AG04449 (cell line): ENCODE measurements at regions not wholly inside any gene's neighbourhood (a gene's known extent, or its start where the extent isn't known, plus 50 kb on each side); places are given as distances from the start of the nearest gene placed in this dataset.

Experiments used
- CTCF ChIA-PET: fragments of 350-600 bp; formaldehyde crosslinking; extraction: SDS; loops from one replicate; lab custom pipeline; 2021; ENCODE audit warnings: antibody characterized with exemption; lab: Yijun Ruan, JAX
- POLR2A ChIA-PET: fragments of 400-600, 350-600 bp; formaldehyde crosslinking; extraction: SDS; loops from one replicate; lab custom pipeline; 2020; ENCODE audit warnings: antibody characterized with exemption, inconsistent platforms; lab: Yijun Ruan, JAX
- DNase-seq: peaks from one replicate; pipeline ENCODE4 v3.0.0-alpha.2; 2010; ENCODE audit warnings: low read depth, low spot score
- H3K4me3 ChIP-seq: 2 replicates; pipeline ENCODE4 v1.5.1; 2011; ENCODE audit warnings: low read depth, mild to moderate bottlenecking, control low read depth, low read length
- CTCF ChIP-seq: IDR thresholded peaks from one replicate; pipeline ENCODE4 v1.5.1; 2011; ENCODE audit warnings: mild to moderate bottlenecking, moderate library complexity, low read length, control low read depth, inconsistent platforms; ENCODE audit not compliant: insufficient read depth; ENCODE audit errors: missing control alignments

GRCh38 chr18:26652501-26652900, 104.1 kb upstream of the KCTD1 start:
- CTCF ChIA-PET, result interaction anchor here (1.5 to 2.4 kb wide), 2 partner anchors 269 to 345 kb away, joined by 7 read pairs; no protein-coding TSS in a partner anchor
- TF ChIP-seq CTCF, result no peak
- POLR2A ChIA-PET, result no interaction called here
- DNase-seq, result no peak
- H3K4me3 ChIP-seq, result no peak overlapping the region

- CTCF ChIA-PET, result interaction anchor here (0.6 to 3.1 kb wide), 7 partner anchors 12 to 344 kb away, joined by 3 to 40 read pairs (median 6); partner anchors contain the start of gene KCTD1
- TF ChIP-seq CTCF, result no peak
- DNase-seq, result no peak
- POLR2A ChIA-PET, result no interaction called here
- no peak overlapping the region for H3K4me3 ChIP-seq
Observed at GRCh38 chr18:26650310-26651268, 102.2 kb upstream of the KCTD1 start.

- H3K4me3 ChIP-seq, result no peak overlapping the region
- no peak for DNase-seq
- CTCF ChIA-PET, result interaction anchor here (0.7 to 3.1 kb wide), 15 partner anchors 13 to 342 kb away, joined by 3 to 40 read pairs (median 3); no protein-coding TSS in a partner anchor
- POLR2A ChIA-PET, result no interaction called here
- TF ChIP-seq CTCF, result no peak
Observed at GRCh38 chr18:26649193-26649543, 100.8 kb upstream of the KCTD1 start.

- TF ChIP-seq CTCF, result no peak
- DNase-seq, result no peak
- CTCF ChIA-PET, result interaction anchor here (0.7 to 3.1 kb wide), 13 partner anchors 11 to 339 kb away, joined by 3 to 40 read pairs (median 3); no protein-coding TSS in a partner anchor
Observed at GRCh38 chr18:26648509-26649192, 100.3 kb upstream of the KCTD1 start.

GRCh38 chr18:26646901-26647300, 98.5 kb upstream of the KCTD1 start:
- ChIA-PET POLR2A (no interaction called here), CTCF (interaction anchor here (1.0 to 3.1 kb wide), 6 partner anchors 9 to 339 kb away, joined by 3 to 20 read pairs (median 7); no protein-coding TSS in a partner anchor)
- no peak overlapping the region for H3K4me3 ChIP-seq
- DNase-seq, result no peak
- TF ChIP-seq CTCF, result no peak

More at GRCh38 chr18:26648509-26649192, 100.3 kb upstream of the KCTD1 start:
- POLR2A ChIA-PET, result no interaction called here
- no peak overlapping the region for H3K4me3 ChIP-seq
